HG03135 (cell line): ENCODE measurements at regions not wholly inside any gene's neighbourhood (a gene's known extent, or its start where the extent isn't known, plus 50 kb on each side); places are given as distances from the start of the nearest gene placed in this dataset.
"Not testable (repeated sequence)": the region's sequence is repeated elsewhere in the genome, so short reads cannot be mapped to it uniquely, and the experiment has no call there.

Experiments used
- ATAC-seq: cut with Tn5 transposase; IDR thresholded peaks from one replicate; pipeline ENCODE4 v1.9.1; 2021; ENCODE audit warnings: mild to moderate bottlenecking, moderate library complexity; ENCODE audit not compliant: unreplicated experiment

DNA sequence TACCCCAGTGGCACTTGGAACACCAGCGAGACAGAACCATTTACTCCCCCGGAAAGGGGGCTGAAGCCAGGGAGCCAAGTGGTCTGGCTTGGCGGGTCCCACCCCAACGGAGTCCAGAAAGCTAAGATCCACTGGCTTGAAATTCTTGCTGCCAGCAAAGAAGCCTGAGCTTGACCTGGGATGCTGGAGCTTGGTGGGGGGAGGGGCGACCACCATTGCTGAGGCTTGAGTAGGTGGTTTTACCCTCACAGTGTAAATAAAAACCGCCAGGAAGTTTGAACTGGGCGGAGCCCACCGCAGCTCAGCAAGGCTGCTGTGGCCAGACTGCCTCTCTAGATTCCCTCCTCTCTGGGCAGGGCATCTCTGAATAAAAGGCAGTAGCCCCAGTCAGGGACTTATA, 62.8 kb downstream of the RPS24 start:
- not testable (repeated sequence) for ATAC-seq

DNA sequence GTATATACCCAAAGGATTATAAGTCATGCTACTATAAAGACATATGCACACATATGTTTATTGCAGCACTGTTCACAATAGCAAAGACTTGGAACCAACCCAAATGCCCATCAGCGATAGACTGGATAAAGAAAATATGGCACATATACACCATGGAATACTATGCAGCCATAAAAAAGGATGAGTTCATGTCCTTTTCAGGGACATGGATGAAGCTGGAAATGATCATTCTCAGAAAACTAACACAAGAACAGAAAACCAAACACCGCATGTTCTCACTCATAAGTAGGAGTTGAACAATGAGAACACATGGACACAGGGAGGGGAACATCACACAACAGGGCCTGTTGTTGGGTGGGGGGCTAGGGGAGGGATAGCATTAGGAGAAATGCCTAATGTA, 68.9 kb downstream of the RPS24 start:
- ATAC-seq = not testable (repeated sequence)

DNA sequence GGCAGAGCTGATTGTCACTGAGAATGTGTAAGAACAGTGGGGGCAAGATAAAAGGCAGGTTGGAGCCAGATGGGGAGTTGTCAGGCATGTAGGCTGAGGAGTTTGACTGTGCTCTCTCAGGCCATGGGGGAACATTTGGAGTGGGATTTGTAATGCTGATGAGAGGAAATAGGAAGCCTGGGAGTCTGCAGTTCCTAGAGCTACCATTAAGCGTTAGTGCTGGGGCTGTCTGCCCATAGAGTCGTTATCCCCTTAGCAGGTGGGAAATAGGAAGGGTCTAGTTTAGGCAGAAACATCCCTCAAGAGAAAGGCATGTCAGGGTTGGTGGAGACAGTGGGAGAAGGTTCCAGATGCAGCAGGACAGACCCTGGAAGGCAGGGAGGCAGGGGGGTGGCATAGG, 75.5 kb downstream of the RPS24 start:
- no peak for ATAC-seq

DNA sequence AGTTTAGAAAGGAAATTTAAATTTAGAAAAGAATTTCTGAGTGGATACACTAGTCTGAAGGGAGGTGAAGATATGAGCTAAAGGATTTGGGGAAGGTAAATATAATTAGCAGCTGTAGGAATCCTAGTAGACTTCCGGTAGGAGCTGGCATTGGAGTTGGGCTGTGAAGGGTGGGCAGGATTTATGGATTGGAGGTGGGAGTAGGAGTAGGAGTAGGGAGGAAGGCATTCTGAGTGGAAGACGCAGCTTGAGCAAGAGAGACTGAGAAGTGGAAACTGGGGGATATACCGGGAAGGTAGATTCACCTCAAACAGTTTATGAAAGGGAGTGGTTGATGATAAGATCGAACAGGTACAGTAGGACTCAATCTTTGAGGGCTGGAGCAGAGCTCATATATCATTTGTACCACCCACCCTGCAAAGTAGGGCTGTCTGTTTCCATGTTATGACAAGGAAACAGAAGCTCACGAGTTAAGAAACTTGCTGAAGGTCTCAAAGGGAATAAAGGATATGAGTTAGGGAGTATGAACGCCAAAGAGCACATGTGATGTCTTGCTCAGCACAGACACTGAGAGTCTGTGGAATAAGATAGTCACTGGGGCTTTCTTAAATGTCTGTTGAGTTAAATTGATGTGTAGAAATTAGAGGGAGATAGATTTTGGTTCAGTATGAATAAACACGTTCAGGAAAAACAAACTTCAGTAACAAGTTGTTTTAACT, 81.6 kb downstream of the RPS24 start:
- ATAC-seq = no peak

DNA sequence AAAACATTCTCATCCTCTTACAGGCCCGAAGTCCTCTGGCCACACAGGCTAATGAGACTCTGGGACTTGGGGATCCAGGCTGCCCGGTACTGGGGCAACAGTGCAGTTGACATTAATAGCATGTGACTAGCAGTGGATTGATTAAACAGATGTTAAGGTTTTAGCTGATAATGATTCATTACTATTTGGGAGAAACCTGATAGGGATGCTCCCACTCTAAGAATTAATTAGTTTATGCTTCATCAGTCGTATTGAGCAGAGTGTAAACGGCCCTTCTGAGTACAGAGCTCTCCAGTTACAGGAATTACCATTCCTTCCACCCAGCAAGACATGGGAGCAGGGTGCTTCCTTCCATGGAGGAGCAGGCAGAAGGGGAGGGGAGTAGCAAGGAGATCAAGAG, 82.7 kb downstream of the RPS24 start:
- ATAC-seq = no peak

DNA sequence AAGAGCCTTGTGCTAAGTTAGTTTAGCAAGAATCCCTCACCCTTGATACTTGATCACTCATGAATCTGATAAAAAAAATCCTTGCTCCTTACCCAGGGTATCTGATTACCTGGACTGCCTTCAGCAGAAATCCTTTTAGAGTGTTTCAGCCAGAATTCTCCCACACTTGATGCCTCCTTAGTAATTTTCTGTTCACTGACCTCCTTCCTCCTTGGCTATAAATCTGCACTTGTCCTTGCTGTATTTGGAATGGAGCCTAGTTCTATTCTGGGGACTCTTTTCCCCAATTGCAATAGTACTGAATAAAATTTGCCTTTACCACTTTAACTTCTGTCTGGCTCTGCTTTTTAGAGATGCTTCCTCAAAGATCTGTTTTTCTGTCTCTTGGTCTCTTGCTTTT, 84.9 kb downstream of the RPS24 start:
- ATAC-seq = no peak

DNA sequence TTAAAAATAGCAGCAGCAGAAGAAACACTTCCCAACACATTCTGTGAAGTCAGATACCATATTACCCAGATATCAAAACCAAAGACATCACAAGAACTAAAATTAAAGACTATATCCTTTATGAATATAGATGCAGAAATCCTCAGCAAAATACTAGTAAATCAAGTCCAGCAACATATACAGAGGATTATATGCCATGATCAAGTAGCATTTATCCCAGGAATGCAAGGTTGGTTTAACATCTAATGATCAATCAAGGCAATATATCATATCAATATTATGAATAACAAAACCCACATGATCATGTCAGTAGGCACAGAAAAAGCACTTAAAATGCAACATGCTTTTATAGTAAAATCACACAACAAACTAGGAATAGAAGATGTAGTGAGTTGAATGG, 88.1 kb downstream of the RPS24 start:
- no peak for ATAC-seq

DNA sequence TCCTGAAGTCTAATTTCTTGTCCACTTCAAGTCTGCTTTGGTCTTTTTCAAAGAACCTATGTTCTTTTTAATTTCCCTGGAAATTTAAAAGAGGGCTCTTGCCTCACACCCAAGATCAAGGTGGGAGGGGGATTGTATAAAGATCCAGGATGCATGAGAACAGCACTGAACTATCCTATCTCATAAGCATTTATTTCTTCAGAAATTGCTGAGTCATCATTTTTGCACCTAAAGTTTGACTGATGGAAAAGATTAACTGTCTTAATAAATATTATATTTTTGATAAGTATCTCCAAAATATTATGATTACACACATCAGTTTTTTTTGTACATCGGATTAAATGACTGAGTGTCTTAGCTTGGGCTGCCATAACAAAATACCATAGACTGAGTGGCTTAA, 90.5 kb downstream of the RPS24 start:
- no peak for ATAC-seq

DNA sequence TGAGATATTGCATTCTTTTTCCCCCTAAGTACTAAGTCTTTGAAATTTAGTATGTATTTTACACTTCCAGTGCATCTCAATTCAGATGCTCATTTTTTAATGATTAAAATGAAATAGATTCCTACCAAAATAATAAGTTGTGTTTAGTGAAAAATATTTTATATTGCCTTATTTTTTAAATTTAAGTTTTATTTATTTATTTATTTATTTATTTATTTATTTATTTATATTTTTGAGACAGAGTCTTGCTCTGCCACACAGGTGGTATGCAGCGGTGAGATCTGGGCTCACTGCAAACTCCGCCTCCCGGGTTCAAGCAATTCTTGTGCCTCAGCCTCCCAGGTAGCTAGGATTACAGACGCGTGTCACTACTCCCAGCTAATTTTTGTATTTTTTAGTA, 95.5 kb downstream of the RPS24 start:
- ATAC-seq = no peak

DNA sequence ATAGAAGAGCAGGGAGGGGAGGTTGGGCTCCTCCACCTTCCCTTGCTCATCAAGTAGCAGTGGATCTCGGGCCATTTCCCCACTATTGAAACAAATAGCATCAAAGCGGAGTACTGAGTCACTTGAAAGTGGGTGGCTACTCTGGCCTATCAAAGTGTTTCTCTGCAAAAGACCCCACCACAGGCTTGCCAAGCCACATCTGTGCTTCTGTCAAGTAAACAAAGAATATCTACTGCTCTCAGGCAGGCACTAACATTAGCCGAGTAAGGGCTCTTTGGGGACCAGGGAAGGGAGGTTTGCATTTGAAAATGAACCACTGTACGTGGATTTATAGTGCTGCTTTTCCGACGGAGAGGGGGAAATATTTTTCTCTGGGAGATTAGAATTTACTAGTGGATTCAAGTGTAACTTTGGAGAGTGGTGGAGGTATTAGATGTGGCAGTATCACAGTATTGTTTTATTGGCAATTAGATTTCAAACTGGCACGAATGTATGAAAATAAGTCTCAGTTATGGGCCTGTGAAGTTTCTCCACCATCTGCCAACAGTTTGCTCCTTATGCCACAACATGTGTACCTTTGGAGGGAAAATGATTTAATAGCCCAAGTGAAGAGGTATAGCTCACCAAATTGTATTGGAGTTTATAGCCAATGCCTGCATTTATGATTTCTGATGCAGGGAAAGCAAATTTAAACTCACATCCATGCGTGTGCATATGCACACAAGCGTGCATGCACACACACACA, 97.5 kb downstream of the RPS24 start:
- ATAC-seq = no peak

DNA sequence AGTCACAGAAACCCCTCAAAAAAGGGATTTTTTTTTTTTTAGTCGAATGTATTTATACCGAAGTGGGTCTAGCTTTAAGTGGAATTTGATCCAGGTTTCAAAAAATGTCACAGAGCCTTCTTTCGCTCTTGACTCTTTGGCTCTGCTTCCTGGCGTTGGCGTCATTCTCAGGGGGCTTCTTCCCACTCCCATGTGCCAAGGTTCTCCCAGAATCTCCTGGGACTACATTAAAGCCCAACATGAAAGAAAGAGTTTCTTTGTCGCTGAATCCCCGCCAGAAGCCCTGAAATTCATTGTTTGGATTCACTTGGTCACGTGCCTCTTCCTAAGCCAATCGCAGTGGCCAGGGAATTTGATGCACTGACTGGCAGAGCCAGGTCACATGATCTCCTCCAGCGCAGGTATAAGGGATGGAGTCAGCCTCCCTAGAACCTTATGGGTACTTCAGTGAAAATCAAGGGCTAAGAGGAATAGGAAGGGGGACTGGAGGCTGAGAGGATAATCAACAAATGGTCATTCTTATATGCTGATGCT, 101.2 kb downstream of the RPS24 start:
- no peak for ATAC-seq

DNA sequence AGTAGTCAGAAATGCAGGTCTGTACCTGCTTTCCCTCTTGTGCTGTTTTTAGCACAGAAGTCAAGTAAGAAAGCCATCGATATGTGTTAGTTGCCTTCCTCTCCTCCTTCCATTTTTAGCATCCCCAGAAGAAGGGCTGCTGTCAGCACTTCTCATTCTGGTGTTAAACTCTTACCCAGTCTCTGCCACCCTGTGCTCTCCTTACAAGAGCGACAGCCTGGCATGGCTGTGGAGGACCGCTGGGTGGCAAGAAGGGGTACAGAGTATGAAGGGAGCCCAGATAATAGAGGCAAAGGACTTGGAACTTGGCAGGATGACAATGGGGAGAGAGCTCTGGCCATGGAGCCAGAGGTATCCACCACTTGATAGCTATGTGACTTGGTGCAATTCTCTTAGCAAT, 103.5 kb downstream of the RPS24 start:
- no peak for ATAC-seq

DNA sequence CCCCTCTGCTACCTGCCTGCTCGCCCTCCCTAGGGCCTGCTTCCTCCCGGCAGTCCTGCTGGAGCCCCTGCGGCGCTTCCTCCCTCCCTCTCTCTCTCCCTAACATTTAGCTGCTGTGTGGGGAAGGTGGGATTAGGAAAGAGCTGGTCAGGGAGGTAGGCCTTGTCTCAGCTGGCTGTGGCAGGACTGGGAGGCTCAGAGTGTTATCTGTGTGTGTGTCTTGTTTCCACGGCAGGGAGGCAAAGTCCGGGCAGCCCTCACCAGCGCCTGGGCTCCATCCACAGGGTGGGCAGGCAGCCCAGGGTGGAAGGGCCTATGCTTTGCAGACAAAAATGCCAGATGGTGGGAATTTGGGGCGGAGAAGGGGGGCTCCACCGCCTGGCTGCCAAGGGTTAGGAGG, 105.7 kb downstream of the RPS24 start:
- ATAC-seq = no peak

DNA sequence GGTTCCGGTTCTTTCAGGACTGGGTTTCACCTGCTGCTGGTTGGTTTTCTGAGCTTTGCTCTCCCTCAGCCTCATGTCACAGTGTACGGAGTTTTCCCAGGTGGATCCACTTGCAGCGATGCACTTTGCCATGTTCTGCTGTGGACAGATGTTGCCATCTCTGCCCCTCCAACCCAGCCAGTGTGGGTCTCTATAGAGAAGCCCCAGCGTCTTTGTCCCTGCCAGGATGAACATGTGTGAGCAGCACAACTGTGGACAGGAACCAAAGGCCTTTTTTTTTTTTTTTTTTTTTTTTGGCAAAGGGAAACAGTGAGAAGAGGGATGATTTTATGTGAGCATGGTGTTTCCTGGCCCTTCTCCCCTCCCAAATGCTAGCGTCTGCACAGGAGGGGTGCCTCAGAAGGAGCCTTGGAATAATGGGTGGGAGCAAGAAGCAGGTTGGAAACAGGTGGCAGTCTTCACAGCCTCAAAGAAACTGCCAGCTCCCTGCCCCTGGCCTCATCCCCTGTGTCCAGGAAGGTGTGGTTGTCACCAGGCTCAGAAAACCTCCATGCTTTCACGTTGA, 106.5 kb downstream of the RPS24 start:
- ATAC-seq = no peak

DNA sequence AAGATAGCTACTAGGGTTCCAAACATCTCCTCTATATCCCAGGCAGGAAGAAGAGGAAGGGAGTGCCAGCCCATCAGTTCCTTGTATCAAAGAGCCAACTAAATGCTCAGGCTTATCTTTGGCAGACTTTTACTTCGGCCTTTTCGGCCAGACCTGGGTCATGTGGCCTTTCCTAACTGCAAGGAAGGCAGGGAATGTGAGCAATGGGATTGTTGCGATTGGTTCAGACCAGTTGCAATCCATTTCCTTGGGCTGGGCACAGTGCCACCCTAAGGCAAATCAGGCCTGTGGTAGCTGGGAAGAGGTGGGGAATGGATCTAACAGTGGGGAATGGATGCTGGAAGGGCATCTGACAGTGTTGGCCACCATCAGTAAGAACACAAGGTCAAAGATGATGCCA, 109.9 kb downstream of the RPS24 start:
- ATAC-seq = no peak

DNA sequence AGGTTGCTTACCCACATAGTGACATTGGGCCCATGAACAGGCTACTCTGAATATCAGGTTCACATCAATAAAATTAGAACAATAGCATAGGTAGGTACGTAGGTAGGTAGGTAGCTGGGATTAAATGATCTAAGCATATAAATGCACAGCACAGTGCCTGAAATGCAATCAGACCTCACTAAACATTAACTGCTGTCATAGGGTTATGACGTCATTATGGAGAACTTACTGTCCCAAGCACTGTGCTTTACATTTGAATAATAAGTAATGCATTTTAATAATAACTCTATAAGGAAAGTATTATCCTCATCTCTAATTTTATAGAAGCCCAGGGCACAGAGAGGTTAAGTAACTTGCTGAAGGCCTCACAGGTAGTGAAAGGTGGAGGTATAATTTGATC, 112.5 kb downstream of the RPS24 start:
- no peak for ATAC-seq

DNA sequence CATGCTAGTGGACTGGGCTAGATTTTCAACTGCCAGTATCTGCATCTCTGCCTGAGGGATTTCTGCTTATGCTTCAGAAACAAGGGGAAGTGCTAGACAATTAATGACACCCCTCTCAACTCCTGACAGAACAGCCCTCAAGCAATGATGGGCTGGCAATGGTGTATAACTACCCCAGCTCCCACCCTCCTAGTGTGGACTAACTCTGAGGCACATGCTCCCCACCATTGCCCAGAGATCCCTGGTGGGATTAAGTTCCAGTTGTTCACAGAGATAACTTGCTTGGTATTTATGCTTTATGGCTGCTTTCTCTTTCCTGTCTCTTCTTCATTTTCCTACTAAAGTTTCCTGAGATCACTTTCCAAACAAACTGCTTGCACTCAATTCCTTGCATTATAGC, 113.5 kb downstream of the RPS24 start:
- no peak for ATAC-seq

DNA sequence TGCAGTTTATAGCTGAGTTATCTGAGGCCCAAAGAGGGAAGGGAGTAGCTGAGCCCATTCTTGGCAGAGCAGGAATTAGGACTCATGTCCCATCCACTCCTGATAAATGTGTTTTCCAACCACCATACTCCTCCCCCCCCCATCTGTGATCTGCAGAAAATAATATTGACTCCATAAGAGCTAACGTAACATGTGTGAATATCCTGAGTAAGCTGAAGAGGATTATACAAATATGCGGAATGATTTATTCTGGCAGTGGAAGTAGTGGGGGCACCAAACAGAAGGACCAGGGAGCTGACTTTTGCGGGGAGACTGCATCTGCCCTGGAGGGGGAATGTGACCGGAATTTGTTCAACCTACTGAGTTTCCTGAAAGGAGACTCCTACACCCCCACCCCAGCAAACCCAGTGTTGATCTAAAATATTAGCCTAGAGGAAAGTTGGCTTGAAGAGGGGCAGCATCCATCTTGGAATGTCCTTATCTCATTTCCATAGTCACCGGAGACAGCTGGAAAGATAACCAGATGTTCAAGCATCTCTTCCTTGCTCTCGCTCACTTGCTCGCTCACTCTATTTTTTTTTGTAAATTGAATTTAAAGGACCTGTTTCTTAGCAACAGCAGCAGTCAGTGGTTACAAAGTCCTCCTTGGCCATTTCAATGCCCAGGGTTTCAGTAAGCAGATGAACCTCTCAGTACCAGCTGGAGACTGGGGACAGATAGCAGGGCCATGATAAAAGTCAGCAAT, 114.7 kb downstream of the RPS24 start:
- no peak for ATAC-seq

DNA sequence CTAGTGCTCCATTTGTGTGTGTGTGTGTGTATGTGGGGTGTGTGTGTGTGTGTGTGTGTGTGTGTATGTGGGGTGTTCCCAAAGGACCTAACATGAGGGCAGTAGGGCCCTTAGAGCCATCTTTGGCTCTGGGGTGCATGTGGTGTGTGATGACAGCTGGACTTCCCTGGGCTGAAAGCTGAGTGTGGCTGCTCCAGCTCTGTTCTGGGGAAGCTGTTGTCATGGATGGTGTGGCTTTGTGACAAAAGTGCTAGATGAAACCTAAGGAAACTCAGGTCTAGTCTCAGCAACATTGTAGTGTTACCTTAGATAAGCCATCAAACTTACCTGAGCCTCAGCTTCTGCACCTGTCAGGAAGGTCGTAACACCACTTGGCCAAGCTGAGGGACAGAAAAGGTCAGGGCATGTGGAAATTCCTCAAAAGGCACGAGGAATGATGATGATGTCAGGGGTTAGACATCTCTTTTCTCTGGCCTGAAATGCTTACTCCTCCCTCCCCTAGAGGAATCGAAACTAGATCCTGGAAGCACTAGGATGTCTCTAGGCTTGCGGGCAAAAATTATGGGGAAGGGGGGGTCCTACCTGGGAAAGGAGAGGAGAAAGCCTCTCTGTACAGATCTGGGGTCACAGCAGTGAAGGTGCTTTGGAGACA, 115.4 kb downstream of the RPS24 start:
- ATAC-seq = no peak

DNA sequence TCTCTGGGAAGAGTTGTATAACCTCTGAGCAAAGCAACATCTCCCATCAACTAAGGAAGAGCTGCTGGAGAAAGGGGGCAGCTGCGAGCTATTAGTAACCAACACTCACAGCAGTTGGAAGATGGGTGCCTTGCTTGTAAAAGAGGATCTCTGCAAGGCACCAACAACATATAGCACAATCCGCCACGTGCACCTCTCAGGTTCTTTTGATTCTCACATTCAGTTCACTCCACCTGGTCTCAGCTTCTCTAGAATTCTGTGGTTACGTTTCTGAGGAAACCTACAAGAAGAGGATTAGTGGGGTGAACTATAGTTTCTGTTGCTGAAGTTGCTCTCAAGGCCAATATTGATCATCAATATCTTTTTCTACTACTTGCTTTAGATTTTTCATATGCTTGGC, 117.1 kb downstream of the RPS24 start:
- ATAC-seq = no peak

DNA sequence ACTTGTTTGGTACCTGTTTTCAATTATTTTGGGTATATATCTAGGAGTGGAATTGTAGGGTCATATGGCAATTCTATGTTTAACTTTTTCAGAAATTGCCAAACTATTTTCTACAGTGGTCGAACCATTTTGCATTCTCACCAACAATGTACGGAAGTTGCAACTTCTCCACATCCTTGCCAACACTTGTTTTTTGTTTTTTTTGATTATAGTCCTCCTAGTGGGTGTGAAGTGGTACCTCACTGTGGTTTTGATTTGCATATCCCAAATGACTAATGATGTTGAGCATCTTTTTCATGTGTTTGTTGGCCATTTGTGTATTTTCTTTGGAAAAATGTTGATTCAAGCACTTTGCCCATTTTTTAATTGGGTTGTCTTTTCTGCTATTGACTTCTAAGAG, 122.1 kb downstream of the RPS24 start:
- ATAC-seq = no peak
